PC-9 (cell line): ENCODE measurements at regions not wholly inside any gene's neighbourhood (a gene's known extent, or its start where the extent isn't known, plus 50 kb on each side); places are given as distances from the start of the nearest gene placed in this dataset.

ENCODE experiments used
- CTCF ChIP-seq: fragments of 200-600 bp; sonication (generic); conservative IDR thresholded peaks from 2 replicates; pipeline ENCODE4 v1.6.1; 2017; ENCODE audit warnings: mixed run types, antibody characterized with exemption, mild to moderate bottlenecking, moderate library complexity
- EZH2 ChIP-seq: fragments of 200-600 bp; sonication (generic); IDR thresholded peaks from 2 replicates; pipeline ENCODE4 v1.8.0; 2017; ENCODE audit warnings: antibody characterized with exemption, low read depth

- TF ChIP-seq EZH2 = no peak
- no peak for TF ChIP-seq CTCF
These were observed 96.6 kb upstream of the SIAH1 start for GRCh38 chr16:48481772-48482171.
